ENCODE measurements at regions not wholly inside any gene's neighbourhood (a gene's known extent, or its start where the extent isn't known, plus 50 kb on each side); places are given as distances from the start of the nearest gene placed in this dataset.

DNA sequence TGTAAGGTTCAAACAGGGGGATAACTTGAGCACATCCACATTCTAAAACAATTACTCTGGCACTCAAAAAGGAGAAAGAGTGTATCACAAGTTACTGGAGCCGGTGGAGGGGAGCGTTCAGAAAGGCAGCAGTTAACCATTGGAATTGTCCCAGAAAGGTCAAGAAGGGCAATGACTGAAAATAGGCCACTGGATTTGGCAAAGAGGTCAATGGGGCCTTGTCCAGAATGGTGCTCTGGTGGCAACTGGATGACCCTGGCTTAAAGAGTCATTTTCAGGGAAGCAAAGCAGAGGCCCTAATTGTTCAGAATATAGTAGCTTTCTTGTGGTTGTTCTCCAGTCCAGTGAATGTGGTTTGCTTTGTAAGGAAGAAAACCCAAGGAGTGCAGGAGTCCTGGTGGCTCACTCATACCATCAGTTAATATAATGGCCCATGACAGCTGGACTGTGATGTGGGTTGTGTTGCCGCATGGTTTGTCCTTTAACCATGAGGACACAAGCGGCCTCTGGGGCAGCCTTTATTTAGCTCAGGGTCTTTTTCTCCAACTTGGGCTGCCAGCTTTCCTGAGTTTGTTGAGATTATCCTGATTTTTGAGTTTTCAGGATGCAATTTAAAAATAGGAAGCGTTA lies 142.8 kb upstream of the PELI2 start:
- TF ChIP-seq, protein P1, sequence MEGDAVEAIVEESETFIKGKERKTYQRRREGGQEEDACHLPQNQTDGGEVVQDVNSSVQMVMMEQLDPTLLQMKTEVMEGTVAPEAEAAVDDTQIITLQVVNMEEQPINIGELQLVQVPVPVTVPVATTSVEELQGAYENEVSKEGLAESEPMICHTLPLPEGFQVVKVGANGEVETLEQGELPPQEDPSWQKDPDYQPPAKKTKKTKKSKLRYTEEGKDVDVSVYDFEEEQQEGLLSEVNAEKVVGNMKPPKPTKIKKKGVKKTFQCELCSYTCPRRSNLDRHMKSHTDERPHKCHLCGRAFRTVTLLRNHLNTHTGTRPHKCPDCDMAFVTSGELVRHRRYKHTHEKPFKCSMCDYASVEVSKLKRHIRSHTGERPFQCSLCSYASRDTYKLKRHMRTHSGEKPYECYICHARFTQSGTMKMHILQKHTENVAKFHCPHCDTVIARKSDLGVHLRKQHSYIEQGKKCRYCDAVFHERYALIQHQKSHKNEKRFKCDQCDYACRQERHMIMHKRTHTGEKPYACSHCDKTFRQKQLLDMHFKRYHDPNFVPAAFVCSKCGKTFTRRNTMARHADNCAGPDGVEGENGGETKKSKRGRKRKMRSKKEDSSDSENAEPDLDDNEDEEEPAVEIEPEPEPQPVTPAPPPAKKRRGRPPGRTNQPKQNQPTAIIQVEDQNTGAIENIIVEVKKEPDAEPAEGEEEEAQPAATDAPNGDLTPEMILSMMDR (IDR thresholded peaks at IDR 0.05), result no peak
- TF ChIP-seq POLR2A (IDR thresholded peaks at IDR 0.05), result no peak
- no peaks in the 10 kb centered on the region for H3K36me3 ChIP-seq
- no peaks in the 10 kb centered on the region for H3K27me3 ChIP-seq
- 79% methylated on average over 5 of the region's 5 CpGs for WGBS (ENCODE audit: insufficient coverage, low coverage, low lambda C conversion rate, missing lambda C conversion rate)
- intact Hi-C loops (cut with DNase I), result no loop called here
- no peaks in the 10 kb centered on the region for H3K4me1 ChIP-seq
- H3K27ac ChIP-seq, result no peak overlapping the region
- no peak for DNase-seq
- ATAC-seq, result peak in 1 of 4 donors; percentile 51
- H3K9me3 ChIP-seq, result no peaks in the 10 kb centered on the region
- no peak overlapping the region for H3K4me3 ChIP-seq

DNA sequence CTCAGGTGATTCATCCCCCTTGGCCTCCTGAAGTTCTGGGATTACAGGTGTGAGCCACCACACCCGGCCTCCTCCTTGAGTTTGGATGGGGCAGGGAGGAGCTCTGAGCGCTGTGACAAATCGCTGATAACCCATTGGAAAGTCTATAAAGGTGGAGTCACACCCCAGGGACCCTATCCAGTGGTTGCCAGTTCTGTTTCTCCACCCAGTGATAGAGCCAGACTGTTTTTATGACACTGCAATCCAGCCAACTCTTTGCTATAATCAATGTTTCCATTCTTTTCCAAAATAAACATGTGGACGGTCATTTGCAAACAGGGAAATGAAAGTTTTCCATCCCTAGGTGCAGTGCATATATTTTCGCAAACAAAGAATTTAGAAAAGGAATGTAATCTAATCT lies 142.0 kb upstream of the PELI2 start:
- H3K4me1 ChIP-seq, result no peaks in the 10 kb centered on the region
- no peak overlapping the region for H3K4me3 ChIP-seq
- DNase-seq (no peak), ATAC-seq (peak in 2 of 4 donors; percentile 14 to 43)
- no peak for TF ChIP-seq POLR2A (IDR thresholded peaks at IDR 0.05)
- TF ChIP-seq, protein P1 (IDR thresholded peaks at IDR 0.05), result no peak
- H3K36me3 ChIP-seq, result no peaks in the 10 kb centered on the region
- H3K27ac ChIP-seq, result no peak overlapping the region
- WGBS (ENCODE audit: insufficient coverage, low coverage, low lambda C conversion rate, missing lambda C conversion rate), result 53% methylated on average over 3 of the region's 5 CpGs
- no peaks in the 10 kb centered on the region for H3K9me3 ChIP-seq
- no peaks in the 10 kb centered on the region for H3K27me3 ChIP-seq
- intact Hi-C loops (cut with DNase I), result no loop called here

DNA sequence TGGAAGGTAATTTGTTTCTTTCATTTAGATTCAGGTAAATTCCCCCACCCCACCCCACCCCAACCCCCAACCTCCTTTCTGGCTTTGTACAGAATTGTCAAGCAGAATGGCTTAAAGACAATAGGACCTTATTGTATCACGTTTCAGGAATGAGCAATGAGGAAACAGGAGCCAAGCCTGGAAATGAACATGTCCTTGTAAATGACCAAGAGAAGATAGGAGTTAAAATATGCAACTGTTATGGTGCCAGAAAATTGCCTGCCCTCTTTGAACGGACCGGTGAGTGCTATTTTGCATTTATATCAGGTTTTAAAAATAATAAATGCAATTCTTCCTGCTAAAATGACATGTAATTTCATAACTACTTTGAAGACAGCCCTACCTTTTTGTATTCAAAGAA lies 141.6 kb upstream of the PELI2 start:
- H3K9me3 ChIP-seq, result no peaks in the 10 kb centered on the region
- no peaks in the 10 kb centered on the region for H3K4me1 ChIP-seq
- ATAC-seq, result no peak
- intact Hi-C loops (cut with DNase I), result no loop called here
- 47% methylated on average over 3 of the region's 3 CpGs for WGBS (ENCODE audit: insufficient coverage, low coverage, low lambda C conversion rate, missing lambda C conversion rate)
- no peaks in the 10 kb centered on the region for H3K27me3 ChIP-seq
- TF ChIP-seq, protein P1 (IDR thresholded peaks at IDR 0.05), result no peak
- TF ChIP-seq POLR2A (IDR thresholded peaks at IDR 0.05), result no peak
- no peak overlapping the region for H3K4me3 ChIP-seq
- H3K36me3 ChIP-seq, result no peaks in the 10 kb centered on the region
- H3K27ac ChIP-seq, result no peak overlapping the region
- DNase-seq, result no peak

DNA sequence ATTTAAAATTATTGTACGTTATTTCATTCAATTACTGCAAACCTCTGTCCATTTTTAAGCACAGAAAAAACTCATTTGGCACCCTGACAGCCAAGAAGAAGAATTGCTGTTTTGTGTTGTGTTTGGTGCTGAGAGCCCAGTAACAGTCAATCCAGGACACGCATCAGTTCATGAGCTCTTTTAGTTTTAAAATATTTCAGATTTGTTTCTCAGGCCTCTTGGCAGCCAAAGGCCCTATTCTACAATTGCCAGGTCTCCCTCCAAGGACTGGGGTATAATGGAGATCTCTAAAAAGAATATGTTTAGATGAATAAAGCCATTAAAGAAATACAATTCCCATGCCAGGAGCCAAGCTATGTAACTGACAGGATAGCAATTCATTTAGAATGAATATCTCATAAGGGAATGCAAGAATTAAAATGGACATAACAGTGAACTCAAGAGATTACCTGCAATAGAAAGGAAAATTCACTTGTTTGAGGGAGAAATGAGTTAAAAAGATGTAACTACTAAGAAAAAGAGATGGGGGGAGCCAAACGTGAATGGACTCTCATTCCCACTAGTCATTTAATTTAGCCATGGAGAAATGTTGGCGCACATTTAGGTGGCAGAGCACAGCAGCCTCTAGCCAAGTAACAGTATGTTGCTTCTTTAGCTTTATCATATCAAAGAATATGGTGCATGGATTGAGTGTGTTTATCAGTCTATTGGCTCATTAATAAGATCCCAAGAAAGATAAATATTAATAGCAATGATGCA lies 140.6 kb upstream of the PELI2 start:
- H3K36me3 ChIP-seq, result no peaks in the 10 kb centered on the region
- intact Hi-C loops (cut with DNase I), result no loop called here
- WGBS (ENCODE audit: insufficient coverage, low coverage, low lambda C conversion rate, missing lambda C conversion rate), result 70% methylated on average over 4 of the region's 4 CpGs

More for the DNA sequence above, 140.6 kb upstream of the PELI2 start:
- DNase-seq (no peak), ATAC-seq (no peak)
- Histone ChIP-seq H3K27me3 (no peaks in the 10 kb centered on the region), H3K27ac (no peak overlapping the region), H3K4me3 (no peak overlapping the region), H3K9me3 (no peaks in the 10 kb centered on the region), H3K4me1 (no peaks in the 10 kb centered on the region)
- TF ChIP-seq, protein P1 (IDR thresholded peaks at IDR 0.05), result no peak
- no peak for TF ChIP-seq POLR2A (IDR thresholded peaks at IDR 0.05)
